Esophagus squamous epithelium (tissue), 4 donors: ENCODE measurements at regions not wholly inside any gene's neighbourhood (a gene's known extent, or its start where the extent isn't known, plus 50 kb on each side); places are given as distances from the start of the nearest gene placed in this dataset.

Source experiments
- CTCF ChIP-seq, 6 experiments: fragments of 450-650 bp in 4 of 6; fragments of 200-600 bp in 2 of 6; sonication (generic) in 2 of 6; IDR thresholded peaks; one replicate each; pipeline ENCODE4 v1.5.1; 2016 to 2019; ENCODE audit warnings: antibody characterized with exemption in 6 of 6, mild to moderate bottlenecking in 4 of 6, moderate library complexity in 4 of 6
- POLR2A ChIP-seq, 4 donors: fragments of 450-650 bp; IDR thresholded peaks; one replicate each; pipeline ENCODE4 v1.6.1; 2017; ENCODE audit warnings: antibody characterized with exemption in 4 of 4, mild to moderate bottlenecking in 4 of 4, moderate library complexity in 3 of 4

DNA sequence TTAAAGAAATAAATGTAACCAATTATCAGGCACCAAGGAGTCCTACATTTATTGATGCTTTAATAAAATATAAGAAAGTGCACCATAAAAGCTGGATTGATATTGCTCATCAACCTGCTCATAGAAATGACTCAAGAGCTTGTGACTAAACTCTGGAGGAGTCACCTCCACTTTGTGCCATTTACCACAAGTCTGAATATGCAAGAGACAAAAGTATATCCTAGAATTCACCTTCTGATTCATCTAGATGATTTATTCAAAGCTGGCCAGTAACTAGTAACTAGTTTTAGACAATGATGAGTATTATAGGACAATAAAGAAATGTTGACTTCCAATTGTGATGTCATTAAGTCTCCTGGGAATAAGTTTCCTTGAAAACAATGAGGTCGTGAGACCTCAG, 146.0 kb upstream of the SOX11 start:
- TF ChIP-seq CTCF (IDR thresholded peaks at IDR 0.05) (no peak), POLR2A (IDR thresholded peaks at IDR 0.05) (no peak)
